ENCODE measurements at regions not wholly inside any gene's neighbourhood (a gene's known extent, or its start where the extent isn't known, plus 50 kb on each side); places are given as distances from the start of the nearest gene placed in this dataset.

- no peak for TF ChIP-seq SRF (IDR thresholded peaks at IDR 0.05; ENCODE audit: low read depth)
Measured at GRCh38 chr2:150091846-150092245, 395.6 kb downstream of the RND3 start (continued).

- Histone ChIP-seq H3K27me3 (ENCODE audit: insufficient read depth, low read length) (no peaks in the 10 kb centered on the region), H3K4me3 (replicated peaks in 1 of 2; ENCODE audit: low read depth in 1 of 2, low read length in 2 of 2) (no peak overlapping the region), H4K20me1 (ENCODE audit: insufficient read depth) (no peaks in the 10 kb centered on the region), H3K27ac (ENCODE audit: low read depth, low read length) (no peak overlapping the region), H3K4me1 (ENCODE audit: control insufficient read depth in 1 of 2, insufficient read depth in 2 of 2, low read length in 2 of 2) (no peaks in the 10 kb centered on the region), H3K79me2 (ENCODE audit: insufficient read depth, low read length) (no peaks in the 10 kb centered on the region), H3K9me2 (ENCODE audit: insufficient read depth) (peaks cover 4% of the 10 kb centered on the region; the same call in 1 of the 2 replicates), H3K4me2 (ENCODE audit: low read length) (no peak overlapping the region), H3K9ac (ENCODE audit: low read length) (no peak overlapping the region), H3K9me3 (ENCODE audit: control insufficient read depth in 1 of 2, insufficient read depth in 1 of 2, low read depth in 1 of 2, low read length in 2 of 2) (no peaks in the 10 kb centered on the region), H3K36me3 (ENCODE audit: control insufficient read depth in 1 of 2, insufficient read depth in 2 of 2, low read length in 2 of 2) (no peaks in the 10 kb centered on the region), H2AFZ (ENCODE audit: low read depth, low read length, poor library complexity, severe bottlenecking) (no peak overlapping the region)
- no peak for ATAC-seq
- RAD21 ChIA-PET (ENCODE audit: low non-redundant PET in 1 of 2, low total read pairs in 2 of 2, uncharacterized antibody in 2 of 2, unreplicated experiment in 2 of 2), result no interaction called here
- intact Hi-C loops (cut with micrococcal nuclease), result no loop called here
- TF ChIP-seq POLR2A (IDR thresholded peaks at IDR 0.05; ENCODE audit: borderline replicate concordance, extremely low read depth, insufficient read depth, insufficient read length) (no peak), SIN3A (IDR thresholded peaks at IDR 0.05; ENCODE audit: low read depth) (no peak), ZBTB33 (IDR thresholded peaks at IDR 0.05; ENCODE audit: extremely low read depth, insufficient replicate concordance, low read length) (no peak), POLR2AphosphoS5 (IDR thresholded peaks at IDR 0.05; ENCODE audit: low read depth, low read length) (no peak), ELF1 (IDR thresholded peaks at IDR 0.05; ENCODE audit: borderline replicate concordance, low read depth) (no peak), MAX (IDR thresholded peaks at IDR 0.05) (no peak), FOSL1 (IDR thresholded peaks at IDR 0.05; ENCODE audit: low read depth) (no peak), EGR1 (IDR thresholded peaks at IDR 0.05; ENCODE audit: low read depth) (no peak), JUND (IDR thresholded peaks at IDR 0.05) (no peak), EZH2phosphoT487 (IDR thresholded peaks at IDR 0.05; ENCODE audit: borderline replicate concordance) (no peak)
- POLR2A ChIA-PET, result no interaction called here
- CTCF ChIA-PET, result no interaction called here
- no TSS peak for BruUV-seq (replicated peaks)
- DNase-seq (ENCODE audit: low read depth, low spot score), result no peak
Measured at GRCh38 chr2:150090031-150090430, 397.4 kb downstream of the RND3 start.
